Loucy (cell line): ENCODE measurements at regions not wholly inside any gene's neighbourhood (a gene's known extent, or its start where the extent isn't known, plus 50 kb on each side); places are given as distances from the start of the nearest gene placed in this dataset.
"Not testable (repeated sequence)": the region's sequence is repeated elsewhere in the genome, so short reads cannot be mapped to it uniquely, and the experiment has no call there.

Source experiments
- H2AFZ ChIP-seq: fragments of 200-600 bp; sonication (generic); 2 replicates; pipeline ENCODE4 v1.6.0; 2016; ENCODE audit warnings: antibody characterized with exemption, mild to moderate bottlenecking, low read length, moderate library complexity
- H3F3A ChIP-seq: fragments of 200-600 bp; 2 replicates; pipeline ENCODE4 v1.6.0; 2016; ENCODE audit warnings: antibody characterized with exemption, low read depth, mild to moderate bottlenecking
- H3K27me3 ChIP-seq: fragments of 200-600 bp; sonication (generic); 2 replicates; pipeline ENCODE4 v1.6.1; 2014; ENCODE audit warnings: low read length, mild to moderate bottlenecking; ENCODE audit not compliant: insufficient read depth, poor library complexity, severe bottlenecking
- H3K36me3 ChIP-seq: fragments of 200-600 bp; sonication (generic); 2 replicates; pipeline ENCODE4 v1.6.1; 2016; ENCODE audit warnings: low read length; ENCODE audit not compliant: insufficient read depth
- H3K4me1 ChIP-seq: fragments of 200-600 bp; sonication (generic); 2 replicates; pipeline ENCODE4 v1.5.1; 2014; ENCODE audit warnings: low read length, mild to moderate bottlenecking; ENCODE audit not compliant: insufficient read depth, poor library complexity, severe bottlenecking
- H3K4me2 ChIP-seq: fragments of 200-600 bp; sonication (generic); 2 replicates; pipeline ENCODE4 v1.6.0; 2014; ENCODE audit warnings: antibody characterized with exemption, low read length, low read depth, mild to moderate bottlenecking; ENCODE audit not compliant: poor library complexity, severe bottlenecking
- H3K4me3 ChIP-seq: fragments of 200-600 bp; sonication (generic); 2 replicates; pipeline ENCODE4 v1.5.1; 2014; ENCODE audit warnings: low read length, mild to moderate bottlenecking, mixed read lengths; ENCODE audit not compliant: poor library complexity, severe bottlenecking
- H3K79me2 ChIP-seq: fragments of 200-600 bp; sonication (generic); 2 replicates; pipeline ENCODE4 v1.6.1; 2014; ENCODE audit warnings: low read length; ENCODE audit not compliant: insufficient read depth
- H3K9ac ChIP-seq: fragments of 200-600 bp; sonication (generic); 2 replicates; pipeline ENCODE4 v1.6.0; 2014; ENCODE audit warnings: mild to moderate bottlenecking, low read depth, low read length, moderate library complexity; ENCODE audit not compliant: poor library complexity, severe bottlenecking
- H3K9me2 ChIP-seq: fragments of 200-600 bp; sonication (generic); replicated peaks from 2 replicates; pipeline ENCODE4 v1.6.1; 2016; ENCODE audit warnings: low read depth, low read length, mixed read lengths
- H3K9me3 ChIP-seq: fragments of 200-600 bp; sonication (generic); 2 replicates; pipeline ENCODE4 v1.6.1; 2014; ENCODE audit warnings: mild to moderate bottlenecking, antibody characterized with exemption, low read length, low read depth; ENCODE audit not compliant: insufficient read depth
- H4K20me1 ChIP-seq: fragments of 200-600 bp; sonication (generic); 2 replicates; pipeline ENCODE4 v1.6.0; 2014; ENCODE audit warnings: antibody characterized with exemption, low read length, mild to moderate bottlenecking; ENCODE audit not compliant: insufficient read depth, poor library complexity, severe bottlenecking
- TF ChIP-seq, protein P1 (sequence below): fragments of 200-600 bp; sonication (generic); conservative IDR thresholded peaks from 2 replicates; pipeline ENCODE4 v1.5.1; 2014; ENCODE audit warnings: mild to moderate bottlenecking, antibody characterized with exemption, low read length

- H3K9ac ChIP-seq, H2AFZ ChIP-seq, H3K4me2 ChIP-seq, H3K9me2 ChIP-seq, H3K79me2 ChIP-seq, H3K4me1 ChIP-seq, H3K4me3 ChIP-seq, H4K20me1 ChIP-seq, H3F3A ChIP-seq, H3K27me3 ChIP-seq, H3K36me3 ChIP-seq, H3K9me3 ChIP-seq: not testable (repeated sequence)
- TF ChIP-seq, protein P1, sequence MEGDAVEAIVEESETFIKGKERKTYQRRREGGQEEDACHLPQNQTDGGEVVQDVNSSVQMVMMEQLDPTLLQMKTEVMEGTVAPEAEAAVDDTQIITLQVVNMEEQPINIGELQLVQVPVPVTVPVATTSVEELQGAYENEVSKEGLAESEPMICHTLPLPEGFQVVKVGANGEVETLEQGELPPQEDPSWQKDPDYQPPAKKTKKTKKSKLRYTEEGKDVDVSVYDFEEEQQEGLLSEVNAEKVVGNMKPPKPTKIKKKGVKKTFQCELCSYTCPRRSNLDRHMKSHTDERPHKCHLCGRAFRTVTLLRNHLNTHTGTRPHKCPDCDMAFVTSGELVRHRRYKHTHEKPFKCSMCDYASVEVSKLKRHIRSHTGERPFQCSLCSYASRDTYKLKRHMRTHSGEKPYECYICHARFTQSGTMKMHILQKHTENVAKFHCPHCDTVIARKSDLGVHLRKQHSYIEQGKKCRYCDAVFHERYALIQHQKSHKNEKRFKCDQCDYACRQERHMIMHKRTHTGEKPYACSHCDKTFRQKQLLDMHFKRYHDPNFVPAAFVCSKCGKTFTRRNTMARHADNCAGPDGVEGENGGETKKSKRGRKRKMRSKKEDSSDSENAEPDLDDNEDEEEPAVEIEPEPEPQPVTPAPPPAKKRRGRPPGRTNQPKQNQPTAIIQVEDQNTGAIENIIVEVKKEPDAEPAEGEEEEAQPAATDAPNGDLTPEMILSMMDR, result 0 out of 2 replicates have a peak, but pooled peaks have one; percentile 29
Observed at GRCh38 chr1:186691-187131, 264.8 kb downstream of the OR4F29 start.

- H3K36me3 ChIP-seq, H3K9ac ChIP-seq, H3K4me2 ChIP-seq: not testable (repeated sequence)
Observed at GRCh38 chr1:186223-186622, 265.3 kb downstream of the OR4F29 start.

GRCh38 chr1:185526-185925 is 266.0 kb downstream of the OR4F29 start:
- not testable (repeated sequence) for H3K9ac ChIP-seq, H4K20me1 ChIP-seq, H3K4me1 ChIP-seq, H3K79me2 ChIP-seq, H2AFZ ChIP-seq, H3K9me2 ChIP-seq, H3F3A ChIP-seq, H3K36me3 ChIP-seq, H3K9me3 ChIP-seq, H3K27me3 ChIP-seq, H3K4me2 ChIP-seq, H3K4me3 ChIP-seq

More at GRCh38 chr1:186223-186622, 265.3 kb downstream of the OR4F29 start:
- H3K9me3 ChIP-seq, H3K9me2 ChIP-seq, H3K4me1 ChIP-seq, H4K20me1 ChIP-seq, H2AFZ ChIP-seq, H3K4me3 ChIP-seq, H3K79me2 ChIP-seq, H3F3A ChIP-seq, H3K27me3 ChIP-seq: not testable (repeated sequence)

DNA sequence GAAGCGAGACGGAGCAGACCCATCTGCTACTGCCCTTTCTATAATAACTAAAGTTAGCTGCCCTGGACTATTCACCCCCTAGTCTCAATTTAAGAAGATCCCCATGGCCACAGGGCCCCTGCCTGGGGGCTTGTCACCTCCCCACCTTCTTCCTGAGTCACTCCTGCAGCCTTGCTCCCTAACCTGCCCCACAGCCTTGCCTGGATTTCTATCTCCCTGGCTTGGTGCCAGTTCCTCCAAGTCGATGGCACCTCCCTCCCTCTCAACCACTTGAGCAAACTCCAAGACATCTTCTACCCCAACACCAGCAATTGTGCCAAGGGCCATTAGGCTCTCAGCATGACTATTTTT is 267.2 kb downstream of the OR4F29 start:
- H3K4me1 ChIP-seq, H3K27me3 ChIP-seq, H2AFZ ChIP-seq, H3K9me3 ChIP-seq, H3K79me2 ChIP-seq, H3K36me3 ChIP-seq, H3K4me3 ChIP-seq, H3K4me2 ChIP-seq, H3K9me2 ChIP-seq, H3F3A ChIP-seq, H4K20me1 ChIP-seq, H3K9ac ChIP-seq: not testable (repeated sequence)

DNA sequence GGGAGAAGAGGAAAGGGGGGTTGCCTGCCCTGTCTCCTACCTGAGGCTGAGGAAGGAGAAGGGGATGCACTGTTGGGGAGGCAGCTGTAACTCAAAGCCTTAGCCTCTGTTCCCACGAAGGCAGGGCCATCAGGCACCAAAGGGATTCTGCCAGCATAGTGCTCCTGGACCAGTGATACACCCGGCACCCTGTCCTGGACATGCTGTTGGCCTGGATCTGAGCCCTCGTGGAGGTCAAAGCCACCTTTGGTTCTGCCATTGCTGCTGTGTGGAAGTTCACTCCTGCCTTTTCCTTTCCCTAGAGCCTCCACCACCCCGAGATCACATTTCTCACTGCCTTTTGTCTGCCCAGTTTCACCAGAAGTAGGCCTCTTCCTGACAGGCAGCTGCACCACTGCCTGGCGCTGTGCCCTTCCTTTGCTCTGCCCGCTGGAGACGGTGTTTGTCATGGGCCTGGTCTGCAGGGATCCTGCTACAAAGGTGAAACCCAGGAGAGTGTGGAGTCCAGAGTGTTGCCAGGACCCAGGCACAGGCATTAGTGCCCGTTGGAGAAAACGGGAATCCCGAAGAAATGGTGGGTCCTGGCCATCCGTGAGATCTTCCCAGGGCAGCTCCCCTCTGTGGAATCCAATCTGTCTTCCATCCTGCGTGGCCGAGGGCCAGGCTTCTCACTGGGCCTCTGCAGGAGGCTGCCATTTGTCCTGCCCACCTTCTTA is 267.7 kb downstream of the OR4F29 start:
- H3K9me3 ChIP-seq, H3K4me2 ChIP-seq, H3K4me1 ChIP-seq, H3K4me3 ChIP-seq, H3K9me2 ChIP-seq, H3K79me2 ChIP-seq, H3K9ac ChIP-seq, H3K27me3 ChIP-seq, H2AFZ ChIP-seq, H4K20me1 ChIP-seq, H3K36me3 ChIP-seq, H3F3A ChIP-seq: not testable (repeated sequence)

DNA sequence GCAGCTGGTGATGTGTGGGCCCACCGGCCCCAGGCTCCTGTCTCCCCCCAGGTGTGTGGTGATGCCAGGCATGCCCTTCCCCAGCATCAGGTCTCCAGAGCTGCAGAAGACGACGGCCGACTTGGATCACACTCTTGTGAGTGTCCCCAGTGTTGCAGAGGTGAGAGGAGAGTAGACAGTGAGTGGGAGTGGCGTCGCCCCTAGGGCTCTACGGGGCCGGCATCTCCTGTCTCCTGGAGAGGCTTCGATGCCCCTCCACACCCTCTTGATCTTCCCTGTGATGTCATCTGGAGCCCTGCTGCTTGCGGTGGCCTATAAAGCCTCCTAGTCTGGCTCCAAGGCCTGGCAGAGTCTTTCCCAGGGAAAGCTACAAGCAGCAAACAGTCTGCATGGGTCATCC is 268.4 kb downstream of the OR4F29 start:
- H3K9ac ChIP-seq, H3K27me3 ChIP-seq, H3K36me3 ChIP-seq, H4K20me1 ChIP-seq, H3K9me2 ChIP-seq, H3K4me2 ChIP-seq, H3K4me3 ChIP-seq, H2AFZ ChIP-seq, H3K9me3 ChIP-seq, H3K4me1 ChIP-seq, H3F3A ChIP-seq, H3K79me2 ChIP-seq: not testable (repeated sequence)

- not testable (repeated sequence) for H3K4me1 ChIP-seq, H2AFZ ChIP-seq, H3F3A ChIP-seq, H3K4me3 ChIP-seq, H3K79me2 ChIP-seq, H4K20me1 ChIP-seq, H3K9ac ChIP-seq, H3K9me2 ChIP-seq, H3K27me3 ChIP-seq, H3K9me3 ChIP-seq, H3K36me3 ChIP-seq, H3K4me2 ChIP-seq
Observed at GRCh38 chr1:182631-183030, 268.8 kb downstream of the OR4F29 start.
